Mesodermal cell (in vitro differentiated cells): ENCODE measurements at regions not wholly inside any gene's neighbourhood (a gene's known extent, or its start where the extent isn't known, plus 50 kb on each side); places are given as distances from the start of the nearest gene placed in this dataset.

ENCODE experiments used
- H3K27ac ChIP-seq: 2 replicates; pipeline ENCODE4 v1.7.0; 2013; ENCODE audit warnings: mild to moderate bottlenecking, low read depth, low read length, moderate library complexity; ENCODE audit not compliant: severe bottlenecking
- H3K36me3 ChIP-seq: 2 replicates; pipeline ENCODE4 v1.7.1; 2013; ENCODE audit warnings: mild to moderate bottlenecking, low read length, moderate library complexity; ENCODE audit not compliant: control insufficient read depth, insufficient read depth
- H3K4me1 ChIP-seq: one replicate; pipeline ENCODE4 v1.7.1; 2013; ENCODE audit warnings: mild to moderate bottlenecking, low read length; ENCODE audit not compliant: insufficient read depth, control insufficient read depth, poor library complexity, severe bottlenecking
- H3K4me3 ChIP-seq: 2 replicates; pipeline ENCODE4 v1.7.0; 2013; ENCODE audit warnings: low read length, control low read depth, mild to moderate bottlenecking; ENCODE audit not compliant: insufficient read depth, poor library complexity, severe bottlenecking; ENCODE audit errors: extremely low read depth
- H3K9me3 ChIP-seq: 2 replicates; pipeline ENCODE4 v1.7.1; 2013; ENCODE audit warnings: mild to moderate bottlenecking, low read length, moderate library complexity; ENCODE audit not compliant: control insufficient read depth
- WGBS, 2 experiments: methylation state at CpG; one replicate each; pipeline ENCODE4 v1.1.5; 2013; ENCODE audit warnings: missing lambda C conversion rate in 2 of 2; ENCODE audit not compliant: insufficient coverage in 2 of 2; 5-methylcytosine and 5-hydroxymethylcytosine counted together

GRCh38 chr2:239775623-239776435 is 249.3 kb downstream of the NDUFA10 start:
- 78 to 88% methylated on average over 14 to 19 of the region's 21 CpGs for WGBS, 2 experiments
- H3K27ac ChIP-seq = no peak overlapping the region
- no peaks in the 10 kb centered on the region for H3K9me3 ChIP-seq
- no peak overlapping the region for H3K4me3 ChIP-seq
- no peaks in the 10 kb centered on the region for H3K4me1 ChIP-seq
- no peaks in the 10 kb centered on the region for H3K36me3 ChIP-seq

- H3K36me3 ChIP-seq = no peaks in the 10 kb centered on the region
- H3K9me3 ChIP-seq = no peaks in the 10 kb centered on the region
- H3K4me1 ChIP-seq = no peaks in the 10 kb centered on the region
- H3K4me3 ChIP-seq = no peak overlapping the region
- WGBS, 2 experiments = 90 to 93% methylated on average over 12 to 17 of the region's 17 CpGs
- no peak overlapping the region for H3K27ac ChIP-seq
Measured at GRCh38 chr2:239774933-239775622, 250.1 kb downstream of the NDUFA10 start.

DNA sequence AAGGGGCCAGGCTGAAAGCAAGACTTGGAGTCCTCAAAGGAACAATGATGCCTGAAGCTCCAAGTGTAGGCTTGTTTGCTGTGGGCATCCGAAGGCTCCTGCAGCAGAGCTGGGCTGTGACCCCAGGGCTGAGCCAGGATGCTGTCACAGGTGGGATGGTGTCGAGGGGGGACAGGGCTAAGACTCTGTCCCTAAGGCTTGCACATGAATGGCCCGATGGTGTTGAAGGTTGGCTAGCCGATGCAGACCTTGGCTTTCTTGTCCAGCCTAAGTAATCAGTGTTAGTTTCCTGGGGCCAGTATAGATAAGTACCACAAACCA is 251.0 kb downstream of the NDUFA10 start:
- H3K36me3 ChIP-seq = no peaks in the 10 kb centered on the region
- H3K4me3 ChIP-seq = no peak overlapping the region
- 78 to 91% methylated on average over 4 of the region's 4 CpGs for WGBS, 2 experiments
- no peaks in the 10 kb centered on the region for H3K9me3 ChIP-seq
- no peaks in the 10 kb centered on the region for H3K4me1 ChIP-seq
- no peak overlapping the region for H3K27ac ChIP-seq

GRCh38 chr2:239773228-239774141 is 251.7 kb downstream of the NDUFA10 start:
- Histone ChIP-seq H3K9me3 (no peaks in the 10 kb centered on the region), H3K4me3 (no peak overlapping the region), H3K36me3 (no peaks in the 10 kb centered on the region), H3K4me1 (no peaks in the 10 kb centered on the region), H3K27ac (no peak overlapping the region)
- WGBS, 2 experiments = 86 to 95% methylated on average over 14 to 15 of the region's 15 CpGs

DNA sequence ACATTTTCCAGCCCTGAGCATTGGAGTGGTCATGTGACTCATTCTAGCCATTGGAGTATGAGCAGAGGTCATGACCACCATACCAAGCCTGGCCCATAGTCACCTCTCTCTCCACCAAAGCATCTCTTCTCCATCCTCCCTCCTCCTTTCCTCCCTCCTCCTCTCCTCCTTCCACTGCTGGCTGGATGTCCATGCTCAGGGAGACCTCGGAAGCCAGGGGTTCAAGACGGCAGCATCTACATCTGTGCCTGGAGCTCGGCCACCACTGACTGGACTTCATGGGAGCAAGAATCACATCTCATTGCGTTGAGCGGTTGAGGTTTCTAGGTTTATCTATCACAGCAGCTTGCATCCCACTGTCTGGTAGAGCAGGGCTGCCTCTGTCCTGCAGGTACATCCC is 252.4 kb downstream of the NDUFA10 start:
- no peak overlapping the region for H3K4me3 ChIP-seq
- H3K9me3 ChIP-seq = no peaks in the 10 kb centered on the region
- H3K36me3 ChIP-seq = no peaks in the 10 kb centered on the region
- no peak overlapping the region for H3K27ac ChIP-seq
- WGBS, 2 experiments = 79 to 92% methylated on average over 5 of the region's 5 CpGs
- no peaks in the 10 kb centered on the region for H3K4me1 ChIP-seq

DNA sequence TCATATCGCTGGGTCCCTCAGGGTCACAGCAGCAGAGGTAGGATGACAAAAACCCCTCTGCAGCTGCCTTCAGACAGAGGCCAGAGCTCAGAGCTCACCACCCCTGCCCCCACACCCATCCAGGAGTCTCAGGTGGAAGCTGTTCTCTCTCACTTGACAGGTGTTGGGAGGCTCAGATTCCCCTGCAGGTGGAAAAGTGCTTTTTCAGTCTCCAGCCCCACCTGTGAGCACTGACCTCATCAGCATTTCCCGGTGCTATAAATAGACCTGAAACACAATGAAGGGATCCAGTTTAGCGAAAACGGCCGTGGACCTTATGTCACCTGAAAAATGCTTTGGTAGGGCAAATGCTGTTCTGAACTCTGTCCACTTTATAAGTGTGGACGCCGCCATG is 254.9 kb downstream of the NDUFA10 start:
- WGBS, 2 experiments = 87 to 96% methylated on average over 6 to 7 of the region's 7 CpGs
- H3K4me3 ChIP-seq = no peak overlapping the region
- H3K9me3 ChIP-seq = no peaks in the 10 kb centered on the region
- no peaks in the 10 kb centered on the region for H3K4me1 ChIP-seq
- H3K27ac ChIP-seq = no peak overlapping the region
- H3K36me3 ChIP-seq = no peaks in the 10 kb centered on the region

DNA sequence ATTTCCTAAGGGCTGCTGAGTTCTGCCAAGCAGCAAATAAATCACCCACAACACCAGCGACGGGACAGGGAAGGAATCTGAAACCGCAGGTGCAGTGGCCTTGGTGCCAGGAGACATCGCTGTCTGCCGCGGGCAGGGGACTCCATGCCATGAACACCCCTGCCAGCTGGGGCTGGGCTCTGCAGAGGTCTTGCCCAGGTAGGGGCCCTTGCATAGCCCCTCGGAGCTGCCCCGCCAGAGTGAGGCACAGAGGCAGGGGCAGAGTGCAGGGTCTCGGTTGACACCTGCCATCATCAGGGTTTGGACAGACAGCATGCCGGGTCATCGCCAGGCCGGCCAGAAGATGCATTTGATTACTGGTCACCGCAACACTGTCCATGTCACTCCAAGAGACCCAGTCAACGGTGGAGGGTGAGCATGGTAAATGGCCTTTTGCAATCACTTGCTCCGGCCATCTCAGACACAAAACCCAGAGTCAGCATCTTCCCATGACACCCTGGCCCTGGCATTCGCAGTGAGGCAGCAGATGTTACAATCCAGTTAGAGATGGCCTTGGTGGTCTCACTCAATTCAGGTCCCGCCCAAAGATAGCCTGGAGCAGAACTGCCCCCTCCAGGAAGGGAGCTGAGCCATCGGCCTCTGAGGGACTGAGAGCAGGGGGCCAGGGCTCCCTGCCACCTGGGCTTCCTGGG is 255.4 kb downstream of the NDUFA10 start:
- Histone ChIP-seq H3K36me3 (no peaks in the 10 kb centered on the region), H3K4me1 (no peaks in the 10 kb centered on the region), H3K27ac (no peak overlapping the region), H3K4me3 (no peak overlapping the region), H3K9me3 (no peaks in the 10 kb centered on the region)
- 91 to 92% methylated on average over 16 of the region's 18 CpGs for WGBS, 2 experiments

DNA sequence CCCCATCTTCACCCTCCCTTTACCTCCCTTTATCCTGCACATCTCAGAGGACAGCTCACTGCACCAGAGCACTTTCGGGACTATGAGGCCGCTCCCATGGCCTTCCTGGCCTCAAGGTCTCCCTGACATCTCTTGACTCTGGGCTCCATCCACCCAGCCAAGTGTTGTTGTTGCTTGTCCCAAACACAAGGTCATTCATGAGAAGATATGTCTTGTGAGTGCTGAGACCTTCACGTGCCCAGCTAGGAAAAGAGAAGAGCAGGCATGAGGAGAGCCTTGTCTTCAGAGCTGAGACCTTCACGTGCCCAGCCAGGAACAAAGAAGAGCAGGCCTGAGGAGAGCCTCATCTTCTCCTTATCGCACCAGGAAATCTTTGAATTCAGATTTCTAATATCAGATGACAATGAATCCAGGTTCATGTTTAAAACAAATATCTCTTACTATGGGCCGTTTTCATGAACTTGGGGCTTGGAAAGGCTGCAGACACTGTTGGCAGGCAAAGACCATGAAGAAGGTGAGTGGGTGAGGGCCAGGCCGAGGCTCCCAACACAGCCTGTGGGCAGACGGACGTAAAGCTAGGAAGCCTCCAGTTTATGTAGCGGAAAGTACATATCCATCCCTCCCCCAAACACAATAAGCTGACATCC is 256.1 kb downstream of the NDUFA10 start:
- no peaks in the 10 kb centered on the region for H3K36me3 ChIP-seq
- H3K4me3 ChIP-seq = no peak overlapping the region
- no peaks in the 10 kb centered on the region for H3K9me3 ChIP-seq
- no peak overlapping the region for H3K27ac ChIP-seq
- no peaks in the 10 kb centered on the region for H3K4me1 ChIP-seq
- 91 to 100% methylated on average over 6 to 9 of the region's 10 CpGs for WGBS, 2 experiments

DNA sequence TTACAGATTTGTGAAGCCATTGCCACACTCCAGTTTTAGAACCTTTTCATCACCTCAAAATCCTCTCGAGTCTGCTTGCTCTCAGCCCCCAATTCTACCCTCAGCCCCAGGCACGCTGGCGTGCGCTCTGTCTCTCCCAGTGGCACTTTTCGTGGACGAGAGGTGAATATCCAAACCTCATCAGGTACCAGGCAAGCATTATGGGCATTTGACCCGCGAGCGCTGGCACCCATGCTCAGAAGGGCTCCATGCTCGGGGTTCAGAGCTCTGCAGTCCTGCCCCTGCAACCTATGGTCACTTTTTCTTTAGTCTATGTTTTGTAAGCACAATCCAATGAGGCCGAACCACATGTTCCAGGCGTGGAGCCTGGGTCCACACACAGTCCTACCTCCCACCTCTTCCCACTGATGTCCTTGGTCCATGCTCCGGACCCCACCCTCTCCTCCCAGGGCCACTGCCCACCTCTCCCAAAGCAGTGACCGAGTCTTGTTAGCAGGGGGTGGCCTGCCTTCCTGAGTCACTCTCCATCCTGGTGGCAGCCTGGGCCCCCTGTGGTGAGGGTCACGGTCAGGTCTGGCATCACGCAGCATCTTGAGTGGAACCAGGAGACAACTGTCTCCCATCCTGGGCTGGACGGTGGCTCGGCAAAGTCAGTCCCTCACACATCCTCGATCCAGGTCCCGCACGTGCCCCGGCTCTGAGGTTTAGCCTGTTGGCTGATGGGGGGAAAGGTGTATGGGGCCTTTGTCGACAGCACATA is 256.9 kb downstream of the NDUFA10 start:
- Histone ChIP-seq H3K36me3 (no peaks in the 10 kb centered on the region), H3K4me3 (no peak overlapping the region), H3K9me3 (no peaks in the 10 kb centered on the region), H3K27ac (no peak overlapping the region), H3K4me1 (no peaks in the 10 kb centered on the region)
- WGBS, 2 experiments = 94 to 95% methylated on average over 15 to 23 of the region's 23 CpGs
